ENCODE measurements at regions not wholly inside any gene's neighbourhood (a gene's known extent, or its start where the extent isn't known, plus 50 kb on each side); places are given as distances from the start of the nearest gene placed in this dataset.

- FAIRE-seq (peak; percentile 32), DNase-seq (ENCODE audit: low read depth in 1 of 2, low spot score in 2 of 2) (no peak)
- Histone ChIP-seq H3K18ac (ENCODE audit: extremely low read depth, low read length) (peak overlapping the region; percentile 96), H2BK5ac (ENCODE audit: low read depth, low read length) (peak overlapping the region; percentile 52; the same call in 1 of the 2 replicates), H4K91ac (replicated peaks; ENCODE audit: insufficient read length, low read length) (peak overlapping the region; percentile 45), H3K9ac (replicated peaks in 1 of 4; ENCODE audit: extremely low read depth in 1 of 4, low read depth in 3 of 4, low read length in 3 of 4) (peak overlapping the region in 3 of 4 experiments; percentile 43 to 62 (median 53); a peak in 6 of 7 replicates), H3K79me2 (ENCODE audit: control insufficient read depth in 1 of 2, insufficient read depth in 2 of 2, low read length in 2 of 2) (no peaks in the 10 kb centered on the region; a peak in 1 of 4 replicates), H4K8ac (ENCODE audit: extremely low read depth, insufficient read depth, low read length) (no peak overlapping the region; the same call in 1 of the 2 replicates), H3K4me2 (ENCODE audit: insufficient read depth in 1 of 2, low read depth in 2 of 2, low read length in 2 of 2) (peak overlapping the region; percentile 86 to 99), H2BK20ac (ENCODE audit: low read length) (no peak overlapping the region), H3K9me3 (ENCODE audit: insufficient read depth in 2 of 2, low read depth in 1 of 2, low read length in 1 of 2) (no peaks in the 10 kb centered on the region), H3K23ac (ENCODE audit: insufficient read length) (peak overlapping the region; percentile 3), H3K27ac (ENCODE audit: low read depth, low read length) (peak overlapping the region; percentile 11; the same call in 1 of the 2 replicates), H2BK12ac (ENCODE audit: low read depth, low read length) (peak overlapping the region; percentile 84), H3K79me1 (ENCODE audit: low read depth, low read length) (no peaks in the 10 kb centered on the region), H3K4me3 (ENCODE audit: extremely low read depth in 1 of 4, insufficient read depth in 2 of 4, low read depth in 3 of 4, low read length in 4 of 4) (peak overlapping the region; percentile 81 to 90 (median 85)), H3K36me3 (ENCODE audit: control insufficient read depth in 2 of 4, insufficient read depth in 4 of 4, low read length in 3 of 4) (no peaks in the 10 kb centered on the region), H2AK5ac (ENCODE audit: low read depth, low read length) (no peak overlapping the region; the same call in 1 of the 2 replicates), H2BK15ac (ENCODE audit: low read length) (no peak overlapping the region), H2AFZ (ENCODE audit: low read length) (peak overlapping the region; percentile 87; the same call in 1 of the 2 replicates), H2BK120ac (replicated peaks; ENCODE audit: low read depth, low read length) (peak overlapping the region; percentile 52), H4K5ac (ENCODE audit: insufficient read length, low read depth, low read length) (peak overlapping the region; percentile 75), H3K4me1 (replicated peaks in 1 of 4; ENCODE audit: control insufficient read depth in 3 of 4, insufficient read depth in 4 of 4, low read length in 3 of 4) (peaks cover 0 to 40% (median 23%) of the 10 kb centered on the region in 4 experiments; a peak in 5 of 7 replicates), H3K14ac (ENCODE audit: insufficient read length) (no peak overlapping the region), H4K20me1 (replicated peaks in 1 of 2; ENCODE audit: control insufficient read depth in 1 of 2, insufficient read depth in 2 of 2, low read length in 2 of 2) (no peaks in the 10 kb centered on the region), H3K27me3 (replicated peaks in 1 of 4; ENCODE audit: control insufficient read depth in 3 of 4, extremely low read depth in 1 of 4, insufficient read depth in 3 of 4, low read length in 3 of 4) (no peaks in the 10 kb centered on the region), H3K4ac (replicated peaks; ENCODE audit: insufficient read length, low read depth, low read length) (no peak overlapping the region), H3K56ac (replicated peaks; ENCODE audit: insufficient read length, low read depth, low read length) (peak overlapping the region; percentile 43), H3K23me2 (ENCODE audit: low read depth, low read length) (peaks cover 7% of the 10 kb centered on the region)
- POLR2A ChIA-PET (ENCODE audit: partially characterized antibody) = interaction anchor here (0.6 to 1.0 kb wide), 3 partner anchors 9 to 723 kb away, joined by 3 read pairs; no protein-coding TSS in a partner anchor
- WGBS, 2 experiments (ENCODE audit: extremely low coverage in 1 of 2, insufficient coverage in 1 of 2, insufficient read length in 1 of 2, insufficient replicate concordance in 2 of 2, low coverage in 1 of 2, low lambda C conversion rate in 2 of 2, missing lambda C conversion rate in 1 of 2) = 6% methylated on average over 8 of the region's 8 CpGs; no CpG with 5 or more reads in 1 of the 2 experiments
- CTCF ChIA-PET (ENCODE audit: partially characterized antibody) = interaction anchor here (0.6 to 0.9 kb wide), 3 partner anchors 148 to 680 kb away, joined by 3 read pairs; no protein-coding TSS in a partner anchor
- TF ChIP-seq KDM4A (IDR thresholded peaks at IDR 0.05; ENCODE audit: low read depth, low read length, severe bottlenecking) (peak; percentile 34), RNF2 (IDR thresholded peaks at IDR 0.05; ENCODE audit: borderline replicate concordance, low read depth, low read length, missing control alignments, poor library complexity, severe bottlenecking) (no peak)
Measured at GRCh38 chr10:107915215-107915610, 750.7 kb upstream of the SORCS1 start.
